GM23248 (cell line): ENCODE measurements at regions not wholly inside any gene's neighbourhood (a gene's known extent, or its start where the extent isn't known, plus 50 kb on each side); places are given as distances from the start of the nearest gene placed in this dataset.

Experiments used
- EZH2 ChIP-seq: fragments of 200-600 bp; sonication (generic); IDR thresholded peaks from 2 replicates; pipeline ENCODE4 v1.6.1; 2018; ENCODE audit warnings: antibody characterized with exemption, mild to moderate bottlenecking; ENCODE audit not compliant: insufficient read depth, poor library complexity, severe bottlenecking
- EZH2phosphoT487 ChIP-seq: fragments of 200-600 bp; sonication (generic); IDR thresholded peaks from 2 replicates; pipeline ENCODE4 v1.6.1; 2018; ENCODE audit warnings: antibody characterized with exemption, moderate library complexity, mild to moderate bottlenecking, low read depth; ENCODE audit not compliant: insufficient read depth

GRCh38 chr14:41034969-41035368 lies 571.7 kb upstream of the LRFN5 start:
- no peak for TF ChIP-seq EZH2
- TF ChIP-seq EZH2phosphoT487: no peak
